ENCODE measurements at regions not wholly inside any gene's neighbourhood (a gene's known extent, or its start where the extent isn't known, plus 50 kb on each side); places are given as distances from the start of the nearest gene placed in this dataset.

DNA sequence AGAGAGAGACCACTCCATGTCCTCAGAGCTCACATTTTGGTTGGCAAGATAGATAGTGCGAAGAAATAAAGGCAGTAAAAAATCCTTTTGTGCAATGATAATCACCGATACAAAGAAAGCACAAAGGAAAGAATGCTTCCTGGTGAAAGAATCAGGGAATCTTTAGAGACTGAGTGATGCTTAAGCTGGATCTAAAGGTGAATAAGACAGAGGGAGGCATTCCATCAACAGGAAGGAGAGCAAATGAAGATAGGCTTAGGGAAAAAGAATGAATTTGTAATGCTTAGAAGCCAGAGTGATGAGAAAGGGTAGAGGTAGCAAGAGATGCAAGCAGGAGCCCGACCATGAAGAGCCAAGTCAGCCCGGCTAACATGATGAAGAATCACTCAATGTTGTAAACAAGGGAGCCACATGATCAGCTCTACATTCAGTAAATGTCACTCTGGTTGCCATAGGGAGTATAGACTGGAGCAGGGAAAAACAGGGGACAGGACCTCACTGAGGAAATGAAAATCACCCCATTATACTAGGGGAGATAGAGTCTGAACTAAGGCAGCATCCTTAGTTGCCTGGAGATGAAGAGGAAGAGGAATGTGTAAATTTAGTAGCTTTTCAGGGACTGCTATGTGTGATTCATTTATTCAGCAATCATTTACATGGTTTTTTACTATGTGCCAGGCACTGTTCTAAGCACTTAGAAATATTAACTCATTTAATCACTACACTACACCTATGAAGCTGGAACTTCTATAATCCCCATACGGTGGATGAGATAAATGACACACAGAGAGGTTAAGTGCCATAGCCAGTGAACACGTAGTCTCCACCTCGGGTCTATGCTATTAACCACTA lies 402.6 kb upstream of the NFIA start:
- TF ChIP-seq, protein P1, sequence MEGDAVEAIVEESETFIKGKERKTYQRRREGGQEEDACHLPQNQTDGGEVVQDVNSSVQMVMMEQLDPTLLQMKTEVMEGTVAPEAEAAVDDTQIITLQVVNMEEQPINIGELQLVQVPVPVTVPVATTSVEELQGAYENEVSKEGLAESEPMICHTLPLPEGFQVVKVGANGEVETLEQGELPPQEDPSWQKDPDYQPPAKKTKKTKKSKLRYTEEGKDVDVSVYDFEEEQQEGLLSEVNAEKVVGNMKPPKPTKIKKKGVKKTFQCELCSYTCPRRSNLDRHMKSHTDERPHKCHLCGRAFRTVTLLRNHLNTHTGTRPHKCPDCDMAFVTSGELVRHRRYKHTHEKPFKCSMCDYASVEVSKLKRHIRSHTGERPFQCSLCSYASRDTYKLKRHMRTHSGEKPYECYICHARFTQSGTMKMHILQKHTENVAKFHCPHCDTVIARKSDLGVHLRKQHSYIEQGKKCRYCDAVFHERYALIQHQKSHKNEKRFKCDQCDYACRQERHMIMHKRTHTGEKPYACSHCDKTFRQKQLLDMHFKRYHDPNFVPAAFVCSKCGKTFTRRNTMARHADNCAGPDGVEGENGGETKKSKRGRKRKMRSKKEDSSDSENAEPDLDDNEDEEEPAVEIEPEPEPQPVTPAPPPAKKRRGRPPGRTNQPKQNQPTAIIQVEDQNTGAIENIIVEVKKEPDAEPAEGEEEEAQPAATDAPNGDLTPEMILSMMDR (IDR thresholded peaks at IDR 0.05; ENCODE audit: low read depth, low read length, missing control alignments), result no peak
- H3K4me3 ChIP-seq (replicated peaks; ENCODE audit: low read depth, low read length), result no peak overlapping the region
- no peak for DNase-seq (ENCODE audit: extremely low read depth, low read depth)

GRCh38 chr1:60678802-60679201 lies 403.6 kb upstream of the NFIA start:
- TF ChIP-seq, protein P1 (IDR thresholded peaks at IDR 0.05; ENCODE audit: low read depth, low read length, missing control alignments), result no peak
- H3K4me3 ChIP-seq (replicated peaks; ENCODE audit: low read depth, low read length), result no peak overlapping the region
- no peak for DNase-seq (ENCODE audit: extremely low read depth, low read depth)

- TF ChIP-seq, protein P1 (IDR thresholded peaks at IDR 0.05; ENCODE audit: low read depth, low read length, missing control alignments), result no peak
- H3K4me3 ChIP-seq (replicated peaks; ENCODE audit: low read depth, low read length), result no peak overlapping the region
- no peak for DNase-seq (ENCODE audit: extremely low read depth, low read depth)
These were observed 404.0 kb upstream of the NFIA start for GRCh38 chr1:60678391-60678790.

DNA sequence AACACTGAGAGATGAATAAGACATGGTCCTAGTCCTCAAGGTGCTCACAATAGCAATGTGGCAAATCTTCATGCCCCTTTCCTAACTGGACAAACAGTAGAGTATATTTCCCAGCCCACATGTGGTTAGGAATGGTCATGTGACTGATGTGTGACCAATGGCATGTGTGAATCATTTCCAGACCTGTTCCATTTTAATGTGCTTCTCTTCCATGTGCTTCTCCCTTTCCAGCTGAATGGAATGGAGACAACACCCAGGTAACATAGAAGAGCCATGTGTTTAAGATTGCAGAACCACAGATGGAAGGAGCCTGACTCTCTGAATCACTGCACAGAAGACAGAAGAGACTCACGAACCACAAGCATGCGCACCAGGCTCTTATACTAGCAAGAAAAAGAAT lies 409.9 kb upstream of the NFIA start:
- no peak for DNase-seq (ENCODE audit: extremely low read depth, low read depth)
- TF ChIP-seq, protein P1 (IDR thresholded peaks at IDR 0.05; ENCODE audit: low read depth, low read length, missing control alignments), result no peak

GRCh38 chr1:60670302-60670701 lies 412.1 kb upstream of the NFIA start:
- H3K4me3 ChIP-seq (replicated peaks; ENCODE audit: low read depth, low read length), result no peak overlapping the region
- no peak for DNase-seq (ENCODE audit: extremely low read depth, low read depth)
- TF ChIP-seq, protein P1 (IDR thresholded peaks at IDR 0.05; ENCODE audit: low read depth, low read length, missing control alignments), result no peak

More for the DNA sequence above, 409.9 kb upstream of the NFIA start:
- H3K4me3 ChIP-seq (replicated peaks; ENCODE audit: low read depth, low read length), result no peak overlapping the region

- TF ChIP-seq, protein P1 (IDR thresholded peaks at IDR 0.05; ENCODE audit: low read depth, low read length, missing control alignments), result no peak
- DNase-seq (ENCODE audit: extremely low read depth, low read depth), result no peak
- no peak overlapping the region for H3K4me3 ChIP-seq (replicated peaks; ENCODE audit: low read depth, low read length)
These were observed 413.8 kb upstream of the NFIA start for GRCh38 chr1:60668585-60668984.

All from HFF-Myc (cell line).